ENCODE measurements at regions not wholly inside any gene's neighbourhood (a gene's known extent, or its start where the extent isn't known, plus 50 kb on each side); places are given as distances from the start of the nearest gene placed in this dataset.

GRCh38 chr10:128867819-128868218 is 599.2 kb upstream of the MGMT start:
- POLR2A ChIA-PET = no interaction called here
- Mint-ChIP-seq H3K4me3 (no peak overlapping the region), H3K27me3 (peaks cover 3% of the 10 kb centered on the region), H3K27ac (no peak overlapping the region), H3K36me3 (ENCODE audit: low read depth) (no peaks in the 10 kb centered on the region), H3K9me3 (ENCODE audit: low read depth) (no peaks in the 10 kb centered on the region), H3K4me1 (no peaks in the 10 kb centered on the region)
- CTCF ChIA-PET = no interaction called here
- no peak for DNase-seq
- intact Hi-C loops (cut with DNase I, micrococcal nuclease) = no loop called here
- ATAC-seq = no peak

DNA sequence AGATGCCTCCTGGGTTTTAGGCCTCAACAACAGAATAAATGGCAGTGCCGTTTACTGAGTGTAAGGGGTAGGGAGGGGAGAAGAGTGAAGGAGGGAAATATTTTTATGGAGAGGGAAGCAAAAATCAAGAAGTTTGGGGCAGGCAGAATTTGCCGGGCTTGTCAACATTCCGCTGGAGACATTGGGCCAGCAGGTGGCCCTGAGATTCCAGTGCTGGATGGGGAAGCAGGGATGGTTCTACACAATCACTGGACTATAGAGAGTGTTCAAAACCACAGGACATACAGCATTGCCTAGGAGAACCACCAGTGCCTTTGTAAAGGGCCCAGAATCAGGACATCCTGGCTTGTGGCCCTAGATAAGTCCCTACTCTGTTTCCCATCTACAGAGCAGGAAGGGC is 598.6 kb upstream of the MGMT start:
- ChIA-PET CTCF (no interaction called here), POLR2A (no interaction called here)
- Mint-ChIP-seq H3K4me1 (no peaks in the 10 kb centered on the region), H3K9me3 (ENCODE audit: low read depth) (no peaks in the 10 kb centered on the region), H3K4me3 (no peak overlapping the region), H3K36me3 (ENCODE audit: low read depth) (no peaks in the 10 kb centered on the region), H3K27ac (no peak overlapping the region), H3K27me3 (peaks cover 1% of the 10 kb centered on the region)
- no peak for ATAC-seq
- DNase-seq = no peak
- intact Hi-C loops (cut with DNase I, micrococcal nuclease) = no loop called here

DNA sequence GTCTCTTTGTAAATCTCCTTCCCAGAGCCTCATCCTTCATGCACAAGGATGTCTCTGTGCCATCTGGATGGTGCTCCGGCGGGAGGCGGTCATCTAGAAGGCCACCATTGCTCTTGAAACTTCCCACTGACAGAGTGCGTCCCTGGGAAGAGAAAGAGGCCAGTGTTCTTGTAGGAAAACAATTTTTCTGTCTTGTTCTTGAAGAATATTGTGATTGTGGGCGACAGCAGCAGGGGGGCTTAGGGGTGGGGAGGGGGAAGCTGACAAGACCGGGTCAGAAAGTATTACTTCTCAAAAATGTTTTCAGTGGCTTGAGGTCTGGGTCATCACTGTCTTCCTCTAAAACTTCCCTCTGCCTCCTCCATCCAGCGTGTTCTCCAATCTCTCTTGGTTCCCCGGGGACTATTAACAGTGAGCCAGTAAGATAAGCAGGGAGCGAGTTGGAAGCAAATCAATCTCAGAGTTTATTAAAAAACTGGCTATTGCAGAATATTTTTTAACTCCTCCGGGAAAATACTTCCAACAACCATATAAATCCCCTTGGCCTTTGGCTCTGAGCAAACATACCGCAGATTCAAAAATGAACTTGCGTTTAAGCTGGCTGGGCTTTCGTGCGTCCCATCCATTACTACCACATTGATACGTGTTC is 597.8 kb upstream of the MGMT start:
- Mint-ChIP-seq H3K27ac (no peak overlapping the region), H3K36me3 (ENCODE audit: low read depth) (no peaks in the 10 kb centered on the region), H3K4me3 (no peak overlapping the region), H3K4me1 (no peaks in the 10 kb centered on the region), H3K9me3 (ENCODE audit: low read depth) (no peaks in the 10 kb centered on the region), H3K27me3 (peaks cover 1% of the 10 kb centered on the region)
- intact Hi-C loops (cut with DNase I, micrococcal nuclease) = no loop called here
- ChIA-PET POLR2A (no interaction called here), CTCF (no interaction called here)
- ATAC-seq (no peak), DNase-seq (no peak)

DNA sequence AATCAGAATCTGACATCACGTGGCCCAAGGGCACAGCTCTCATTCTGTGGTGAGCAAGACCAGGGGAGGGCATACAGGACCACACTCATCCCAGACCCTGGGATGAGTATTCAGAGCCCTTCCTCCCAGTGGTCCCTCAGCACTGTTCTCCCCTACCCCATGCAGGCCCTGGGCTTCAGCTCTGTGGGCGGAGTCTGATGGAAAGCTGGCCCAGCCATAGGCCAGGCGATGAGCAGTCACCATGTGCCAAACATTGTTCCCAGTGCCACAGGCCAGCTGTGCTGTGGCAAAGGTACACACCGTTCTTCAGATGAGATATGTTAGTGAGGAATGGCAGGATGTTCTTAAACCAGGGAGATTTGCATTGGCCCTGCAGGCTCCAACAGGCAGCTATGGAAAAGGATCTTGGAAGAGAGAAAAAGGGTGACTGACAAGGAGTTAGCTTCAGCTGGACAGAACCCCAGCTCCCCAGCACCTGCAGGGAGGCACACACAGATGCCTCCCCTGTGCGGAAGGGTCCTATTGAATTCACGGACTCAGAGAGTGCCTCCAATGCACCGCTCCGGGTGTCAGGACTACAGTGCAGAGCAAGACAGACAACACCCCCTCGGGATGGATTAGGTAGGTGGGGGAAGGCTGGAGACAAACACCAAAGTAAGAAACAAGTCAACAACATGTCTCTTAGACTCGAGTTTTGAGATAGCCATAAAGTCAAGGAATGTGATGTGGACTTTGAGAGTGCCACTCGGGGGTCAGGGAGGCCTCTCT is 596.0 kb upstream of the MGMT start:
- ChIA-PET POLR2A (no interaction called here), CTCF (no interaction called here)
- Mint-ChIP-seq H3K4me1 (no peaks in the 10 kb centered on the region), H3K9me3 (ENCODE audit: low read depth) (no peaks in the 10 kb centered on the region), H3K36me3 (ENCODE audit: low read depth) (no peaks in the 10 kb centered on the region), H3K27me3 (no peaks in the 10 kb centered on the region), H3K4me3 (no peak overlapping the region), H3K27ac (no peak overlapping the region)
- intact Hi-C loops (cut with DNase I, micrococcal nuclease) = no loop called here
- no peak for DNase-seq
- ATAC-seq = no peak

- Mint-ChIP-seq H3K36me3 (ENCODE audit: low read depth) (no peaks in the 10 kb centered on the region), H3K27me3 (peaks cover 2% of the 10 kb centered on the region), H3K4me3 (no peak overlapping the region), H3K27ac (no peak overlapping the region), H3K4me1 (no peaks in the 10 kb centered on the region), H3K9me3 (ENCODE audit: low read depth) (no peaks in the 10 kb centered on the region)
- intact Hi-C loops (cut with DNase I, micrococcal nuclease) = no loop called here
- POLR2A ChIA-PET = no interaction called here
- no peak for ATAC-seq
- DNase-seq = no peak
- CTCF ChIA-PET = no interaction called here
These were observed 595.3 kb upstream of the MGMT start for GRCh38 chr10:128871671-128872231.

DNA sequence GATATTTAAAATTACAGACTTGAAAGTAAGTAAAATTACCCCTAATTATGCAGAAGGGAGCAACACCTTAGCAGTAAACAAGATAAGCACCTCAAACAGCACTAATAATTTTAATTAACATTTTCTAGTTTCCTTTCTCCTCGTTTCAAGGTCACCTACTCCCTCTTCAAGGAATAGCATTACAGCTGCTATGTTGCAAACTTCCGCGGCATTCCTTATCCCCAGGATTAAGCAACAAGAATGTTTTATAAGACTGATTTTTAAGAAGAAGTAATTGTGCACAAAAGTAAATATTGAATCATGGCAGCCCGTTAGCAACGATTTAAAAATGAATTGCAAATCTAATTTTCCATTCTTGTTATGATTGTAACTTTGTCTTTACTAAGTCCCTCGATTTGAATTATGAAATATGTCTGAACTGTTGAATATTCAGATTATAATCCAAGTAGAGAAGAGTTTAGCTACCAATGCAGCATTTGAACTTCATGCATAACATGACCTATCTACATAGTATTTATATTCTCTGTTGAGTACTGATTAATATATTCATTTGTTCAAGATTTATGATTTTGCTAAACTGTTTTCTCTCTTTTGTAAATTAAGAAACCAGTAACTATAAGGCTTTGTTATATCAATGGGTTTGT is 593.5 kb upstream of the MGMT start:
- CTCF ChIA-PET = no interaction called here
- Mint-ChIP-seq H3K9me3 (ENCODE audit: low read depth) (no peaks in the 10 kb centered on the region), H3K36me3 (ENCODE audit: low read depth) (no peaks in the 10 kb centered on the region), H3K27ac (no peak overlapping the region), H3K27me3 (peaks cover 2% of the 10 kb centered on the region), H3K4me3 (no peak overlapping the region), H3K4me1 (no peaks in the 10 kb centered on the region)
- intact Hi-C loops (cut with DNase I, micrococcal nuclease) = no loop called here
- ATAC-seq (no peak), DNase-seq (no peak)
- POLR2A ChIA-PET = no interaction called here

- ATAC-seq (no peak), DNase-seq (no peak)
- intact Hi-C loops (cut with DNase I, micrococcal nuclease) = no loop called here
- H3K4me3 Mint-ChIP-seq = no peak overlapping the region
- H3K27ac Mint-ChIP-seq = no peak overlapping the region
- H3K9me3 Mint-ChIP-seq (ENCODE audit: low read depth) = no peaks in the 10 kb centered on the region
- H3K36me3 Mint-ChIP-seq (ENCODE audit: low read depth) = no peaks in the 10 kb centered on the region
- no peaks in the 10 kb centered on the region for H3K4me1 Mint-ChIP-seq
- POLR2A ChIA-PET = no interaction called here
- CTCF ChIA-PET = no interaction called here
- H3K27me3 Mint-ChIP-seq = peaks cover 2% of the 10 kb centered on the region
These were observed 592.7 kb upstream of the MGMT start for GRCh38 chr10:128874331-128874730.

- ChIA-PET POLR2A (interaction anchor here (0.7 kb wide), 1 partner anchor 350 kb away, joined by 3 read pairs; no protein-coding TSS in a partner anchor), CTCF (no interaction called here)
- peaks cover 2% of the 10 kb centered on the region for H3K27me3 Mint-ChIP-seq
- ATAC-seq = no peak
- no peak overlapping the region for H3K27ac Mint-ChIP-seq
- no peaks in the 10 kb centered on the region for H3K36me3 Mint-ChIP-seq (ENCODE audit: low read depth)
- no peak for DNase-seq
- H3K4me3 Mint-ChIP-seq = no peak overlapping the region
- H3K9me3 Mint-ChIP-seq (ENCODE audit: low read depth) = no peaks in the 10 kb centered on the region
- intact Hi-C loops (cut with DNase I, micrococcal nuclease) = no loop called here
- no peaks in the 10 kb centered on the region for H3K4me1 Mint-ChIP-seq
These were observed 591.9 kb upstream of the MGMT start for GRCh38 chr10:128875030-128875744.

GRCh38 chr10:128875956-128876736 is 590.9 kb upstream of the MGMT start:
- peaks cover 2% of the 10 kb centered on the region for H3K27me3 Mint-ChIP-seq
- no peaks in the 10 kb centered on the region for H3K4me1 Mint-ChIP-seq
- ChIA-PET POLR2A (interaction anchor here (0.7 kb wide), 1 partner anchor 349 kb away, joined by 3 read pairs; no protein-coding TSS in a partner anchor), CTCF (interaction anchor here (0.6 kb wide), 2 partner anchors 26 to 359 kb away, joined by 3 to 4 read pairs; no protein-coding TSS in a partner anchor)
- intact Hi-C loops (cut with DNase I, micrococcal nuclease) = no loop called here
- no peaks in the 10 kb centered on the region for H3K9me3 Mint-ChIP-seq (ENCODE audit: low read depth)
- H3K27ac Mint-ChIP-seq = no peak overlapping the region
- H3K4me3 Mint-ChIP-seq = no peak overlapping the region
- no peaks in the 10 kb centered on the region for H3K36me3 Mint-ChIP-seq (ENCODE audit: low read depth)
- ATAC-seq (no peak), DNase-seq (no peak)

DNA sequence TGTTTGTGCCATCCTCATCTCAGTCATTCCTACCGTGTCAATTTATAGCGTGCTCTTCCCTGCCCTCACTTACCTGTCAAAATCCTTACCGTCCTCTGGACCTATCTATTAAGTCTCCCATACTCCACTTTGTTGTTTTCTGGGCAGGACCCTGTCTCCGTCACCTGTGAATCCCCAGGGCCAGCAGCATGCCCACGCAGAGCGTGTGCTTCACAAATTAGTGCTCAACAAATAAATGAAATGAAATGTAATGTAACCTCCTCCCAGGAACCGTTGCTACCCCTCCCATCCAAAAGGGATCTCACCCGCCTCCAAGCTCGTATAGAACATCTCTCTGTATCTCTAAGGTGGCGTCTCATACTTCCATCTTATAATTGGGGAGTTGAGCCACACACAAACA is 589.9 kb upstream of the MGMT start:
- POLR2A ChIA-PET = no interaction called here
- peaks cover 2% of the 10 kb centered on the region for H3K27me3 Mint-ChIP-seq

DNA sequence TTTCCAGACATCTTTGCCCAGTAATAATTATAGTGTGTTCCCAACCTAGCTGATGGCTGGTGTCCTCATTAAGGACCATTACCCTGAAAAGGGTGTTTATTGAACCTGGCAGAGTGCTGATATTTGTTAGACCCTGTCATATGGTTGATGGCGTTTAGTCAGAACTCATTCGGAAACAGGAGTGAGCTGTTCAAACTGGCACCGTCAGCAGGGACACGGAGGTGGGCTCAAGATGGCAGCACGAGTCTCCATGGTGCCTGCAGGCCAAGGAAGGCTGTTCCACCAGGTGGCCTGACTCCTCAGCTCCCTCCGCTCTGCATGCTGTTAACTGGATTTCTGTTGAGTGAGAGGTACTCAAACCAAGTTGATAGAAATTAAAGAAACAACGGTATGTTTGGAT is 589.1 kb upstream of the MGMT start:
- Mint-ChIP-seq H3K27me3 (peaks cover 2% of the 10 kb centered on the region), H3K27ac (no peak overlapping the region), H3K4me3 (no peak overlapping the region), H3K4me1 (no peaks in the 10 kb centered on the region), H3K9me3 (ENCODE audit: low read depth) (no peaks in the 10 kb centered on the region), H3K36me3 (ENCODE audit: low read depth) (no peaks in the 10 kb centered on the region)
- DNase-seq (no peak), ATAC-seq (no peak)
- ChIA-PET POLR2A (no interaction called here), CTCF (interaction anchor here (0.6 kb wide), 1 partner anchor 1576 kb away, joined by 4 read pairs; no protein-coding TSS in a partner anchor)
- intact Hi-C loops (cut with DNase I, micrococcal nuclease) = no loop called here

More for the DNA sequence above, 589.9 kb upstream of the MGMT start:
- no peaks in the 10 kb centered on the region for H3K9me3 Mint-ChIP-seq (ENCODE audit: low read depth)
- H3K4me1 Mint-ChIP-seq = no peaks in the 10 kb centered on the region
- no peak overlapping the region for H3K4me3 Mint-ChIP-seq
- DNase-seq (no peak), ATAC-seq (no peak)
- no peak overlapping the region for H3K27ac Mint-ChIP-seq
- CTCF ChIA-PET = no interaction called here
- no peaks in the 10 kb centered on the region for H3K36me3 Mint-ChIP-seq (ENCODE audit: low read depth)
- intact Hi-C loops (cut with DNase I, micrococcal nuclease) = no loop called here

Data from activated CD4-positive, alpha-beta T cell treated with anti-CD3 and anti-CD28 coated beads for 36 hours (primary cell).